HG03045 (cell line): ENCODE measurements at regions not wholly inside any gene's neighbourhood (a gene's known extent, or its start where the extent isn't known, plus 50 kb on each side); places are given as distances from the start of the nearest gene placed in this dataset.
"Not testable (repeated sequence)": the region's sequence is repeated elsewhere in the genome, so short reads cannot be mapped to it uniquely, and the experiment has no call there.

Experiments
- ATAC-seq: cut with Tn5 transposase; IDR thresholded peaks from one replicate; pipeline ENCODE4 v1.9.1; 2021; ENCODE audit warnings: mild to moderate bottlenecking, moderate library complexity; ENCODE audit not compliant: unreplicated experiment

- ATAC-seq, result no peak
Observed at GRCh38 chr18:28778706-28779105, 601.8 kb upstream of the CDH2 start.

DNA sequence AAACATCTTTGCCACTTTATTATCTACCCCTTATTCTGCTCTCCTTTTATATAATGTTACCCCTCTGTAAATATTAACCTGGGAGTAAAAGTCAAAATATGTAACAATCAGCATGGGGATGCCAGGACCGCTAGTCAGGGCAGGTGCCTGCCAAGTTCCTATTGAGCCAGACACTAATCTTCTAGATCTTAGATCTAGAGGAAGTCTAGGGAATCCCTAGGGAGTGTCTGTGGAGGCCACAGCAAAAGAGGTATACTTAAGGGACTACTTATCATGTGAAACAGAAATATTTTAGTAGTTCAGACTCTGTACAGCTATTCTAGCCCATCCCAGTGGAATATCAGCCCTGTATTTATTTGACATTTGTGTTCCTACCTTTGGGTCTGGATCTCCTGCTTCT lies 600.8 kb upstream of the CDH2 start:
- ATAC-seq, result no peak

GRCh38 chr18:28771849-28772248 lies 594.9 kb upstream of the CDH2 start:
- ATAC-seq, result no peak

DNA sequence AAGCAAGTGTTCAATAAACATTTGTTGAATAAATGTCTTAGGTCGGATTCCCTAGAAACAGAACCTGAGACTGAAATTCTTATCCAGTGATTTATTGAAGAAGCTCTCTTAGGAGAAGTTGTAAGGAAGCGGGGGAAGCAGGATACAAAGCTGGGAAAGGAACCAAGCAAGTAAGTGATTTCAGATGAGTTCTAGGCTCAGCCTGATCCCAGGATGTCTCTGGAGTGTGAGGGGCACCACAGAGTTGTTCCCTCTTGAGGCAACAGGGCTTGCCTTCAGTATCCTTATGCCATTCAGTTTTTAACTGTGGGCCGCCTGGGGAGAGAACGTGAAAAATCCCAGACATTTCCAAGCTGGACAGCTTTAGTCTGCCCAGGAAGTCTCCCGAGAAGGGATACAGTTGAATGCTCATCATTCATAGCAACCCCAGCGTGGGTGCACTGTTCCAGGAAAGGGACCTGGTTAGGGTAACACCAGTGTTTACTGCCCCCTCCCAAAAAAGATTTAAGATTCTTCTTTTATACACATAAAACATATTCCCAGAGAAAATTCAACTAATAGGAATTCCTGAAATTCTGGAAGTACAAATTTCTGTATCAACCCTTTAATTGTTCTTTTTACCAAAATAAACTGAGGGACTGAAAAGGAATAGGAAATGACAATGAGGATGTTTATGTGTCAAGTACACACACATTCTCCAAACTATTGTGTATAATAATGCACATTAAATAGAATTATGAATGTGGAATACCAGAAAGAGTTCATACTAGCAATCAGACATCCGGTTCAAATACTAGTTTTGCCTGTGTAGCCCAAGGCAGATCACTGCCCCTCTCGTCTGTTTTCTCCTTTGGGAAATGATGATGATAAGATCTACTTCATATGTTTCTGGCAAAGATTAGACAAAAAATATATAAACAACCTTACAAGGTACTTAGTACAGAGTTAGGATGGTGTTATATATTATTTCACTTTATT lies 592.1 kb upstream of the CDH2 start:
- no peak for ATAC-seq

GRCh38 chr18:28767727-28768211 lies 590.8 kb upstream of the CDH2 start:
- no peak for ATAC-seq

DNA sequence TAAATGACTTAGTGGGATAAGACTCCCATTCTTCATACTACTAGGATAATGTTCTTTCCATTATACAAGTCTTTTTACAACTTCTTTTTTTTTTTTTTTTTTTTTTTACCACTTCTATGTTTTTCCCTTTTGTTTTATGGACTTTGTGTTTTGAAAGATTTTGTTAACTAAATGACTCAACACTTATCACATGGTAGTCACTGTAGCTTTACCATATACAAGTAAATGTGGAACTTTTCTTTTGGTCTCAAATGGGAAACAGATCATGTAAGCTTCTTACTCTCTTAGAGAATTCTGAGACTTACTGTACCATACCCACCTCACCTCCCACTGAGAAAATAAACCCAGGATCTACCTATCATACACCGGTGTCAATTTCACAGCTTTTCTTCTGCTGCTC lies 590.3 kb upstream of the CDH2 start:
- no peak for ATAC-seq

DNA sequence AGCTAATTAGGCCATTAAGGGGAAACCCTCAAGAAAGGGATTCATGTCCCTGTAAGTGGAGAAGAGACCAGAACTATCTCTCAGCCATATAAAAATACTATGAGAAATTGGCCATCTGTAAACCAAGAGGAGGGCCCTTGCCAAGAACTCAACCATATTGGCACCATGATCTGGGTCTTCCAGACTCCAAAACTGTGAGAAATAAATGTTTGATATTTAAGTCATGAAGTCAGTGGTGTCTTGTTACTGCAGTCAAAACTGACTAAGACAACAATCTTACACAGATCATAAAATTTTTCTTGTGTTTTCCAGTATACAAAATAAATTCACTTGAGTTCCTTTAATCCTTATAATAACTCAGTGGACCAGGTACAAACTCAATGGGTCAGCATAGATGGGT lies 589.8 kb upstream of the CDH2 start:
- no peak for ATAC-seq

GRCh38 chr18:28766027-28766426 lies 589.1 kb upstream of the CDH2 start:
- ATAC-seq, result no peak

DNA sequence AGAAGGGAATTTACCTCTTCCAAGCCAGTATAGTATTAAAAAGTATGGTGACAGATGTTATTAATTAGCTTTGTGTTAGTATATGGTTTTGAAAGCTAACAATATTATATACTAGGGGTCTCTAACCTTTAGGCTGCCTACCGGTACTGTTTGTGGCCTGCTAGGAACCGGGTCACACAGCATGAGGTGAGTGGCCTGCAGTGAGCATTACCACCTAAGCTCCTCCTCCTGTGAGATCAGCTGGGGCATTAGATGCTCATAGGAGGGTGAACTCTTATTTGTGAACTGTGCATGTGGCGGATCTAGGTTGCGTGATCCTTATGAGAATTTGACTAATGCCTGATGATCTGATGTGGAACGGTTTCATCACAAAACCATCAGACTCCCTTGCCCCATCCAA lies 583.4 kb upstream of the CDH2 start:
- no peak for ATAC-seq

GRCh38 chr18:28757466-28758008 lies 580.6 kb upstream of the CDH2 start:
- ATAC-seq, result no peak

- no peak for ATAC-seq
Observed at GRCh38 chr18:28743115-28743514, 566.2 kb upstream of the CDH2 start.

DNA sequence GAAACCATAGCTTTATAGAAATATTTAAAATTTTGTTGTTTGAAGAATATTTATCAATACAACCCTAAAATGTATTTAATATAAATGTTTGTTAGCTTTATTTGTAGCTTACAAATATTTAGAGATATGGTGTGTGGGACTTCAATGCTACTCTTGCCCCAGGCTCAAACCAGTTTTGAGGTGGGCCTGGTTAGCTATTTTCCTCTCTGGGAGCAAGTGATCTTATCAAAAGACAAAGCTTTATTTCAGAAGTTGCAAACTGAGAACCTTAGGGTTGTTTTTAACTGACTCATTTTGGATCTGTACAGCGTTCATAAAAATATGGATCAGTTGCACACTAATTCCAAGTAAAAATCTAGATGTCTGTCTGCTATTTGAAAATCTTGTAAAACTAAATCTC lies 563.6 kb upstream of the CDH2 start:
- ATAC-seq, result no peak

- ATAC-seq, result no peak
Observed at GRCh38 chr18:28736951-28737350, 560.0 kb upstream of the CDH2 start.

DNA sequence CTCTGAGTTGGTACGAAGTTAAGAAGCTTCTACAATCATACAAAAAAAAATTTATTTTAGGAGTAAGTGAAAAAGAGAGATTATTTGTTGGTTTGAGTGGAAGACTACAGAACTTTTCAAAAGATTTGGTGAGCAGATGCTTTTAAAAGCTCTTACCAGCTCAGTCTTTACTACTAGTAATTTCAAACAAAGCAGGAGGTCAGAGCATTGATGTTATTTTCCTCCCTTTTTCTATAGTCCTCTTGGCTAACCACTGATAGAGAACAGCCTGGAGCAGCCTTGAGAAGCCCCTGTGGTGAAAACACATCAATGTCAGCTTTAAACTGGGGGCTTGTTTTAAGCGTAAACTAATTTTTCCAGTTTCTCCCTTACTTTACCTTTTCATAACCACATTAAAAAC lies 559.3 kb upstream of the CDH2 start:
- ATAC-seq, result no peak

DNA sequence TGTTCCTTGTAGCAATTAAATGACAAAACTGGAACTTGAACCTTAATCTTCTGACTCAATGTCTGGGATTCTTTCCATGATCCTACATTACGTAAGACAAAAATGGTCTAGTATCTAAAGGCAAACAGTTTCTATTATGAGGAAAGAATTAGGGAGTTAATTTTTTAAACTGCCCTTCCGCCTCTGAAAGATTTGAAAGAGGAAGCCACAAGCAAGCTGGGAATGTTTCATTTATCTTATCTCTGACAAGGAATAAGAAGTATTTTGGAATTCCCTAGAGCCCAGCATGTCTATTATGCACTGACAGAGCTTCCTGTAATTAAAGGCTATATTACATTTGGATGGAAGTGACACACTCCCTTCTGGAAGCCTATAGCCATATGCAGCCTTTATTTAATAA lies 558.8 kb upstream of the CDH2 start:
- no peak for ATAC-seq

DNA sequence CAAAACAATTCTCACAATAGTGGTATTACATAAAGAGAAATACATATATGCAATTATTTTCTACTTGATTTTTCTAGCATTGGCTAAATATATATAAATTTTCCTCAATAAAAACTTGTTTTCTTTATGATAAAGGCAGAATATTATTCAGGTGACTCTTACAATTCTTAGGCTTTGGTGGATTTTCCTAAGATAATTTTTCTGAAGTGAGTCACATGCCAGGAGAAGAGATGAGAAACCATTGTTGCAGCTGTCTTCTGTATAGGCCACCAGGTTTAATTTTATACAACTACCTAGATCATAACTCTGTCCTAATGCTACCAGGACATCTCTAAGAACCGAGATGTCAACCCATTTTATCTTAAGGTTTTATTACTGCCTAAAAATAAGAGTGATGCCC lies 552.4 kb upstream of the CDH2 start:
- ATAC-seq, result no peak

DNA sequence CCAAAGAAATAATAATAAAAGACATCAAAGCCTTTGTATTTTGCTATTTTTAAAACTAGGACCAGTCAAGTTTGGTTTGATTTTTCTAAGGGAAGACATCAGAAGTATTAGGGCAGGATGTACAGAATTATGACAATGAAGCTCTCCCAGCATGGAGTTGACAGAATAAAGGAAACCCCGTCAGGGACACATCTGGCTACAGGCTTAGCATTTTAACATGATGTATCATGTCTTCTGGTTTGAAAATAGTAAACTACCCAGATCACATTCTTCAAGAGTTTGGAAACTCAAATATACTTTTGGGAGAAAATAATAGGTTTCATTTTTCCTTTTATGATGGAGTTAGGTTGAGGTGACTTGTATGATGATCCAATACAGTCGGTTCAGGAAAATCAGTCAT lies 552.0 kb upstream of the CDH2 start:
- no peak for ATAC-seq

- ATAC-seq, result not testable (repeated sequence)
Observed at GRCh38 chr18:28727189-28727588, 550.3 kb upstream of the CDH2 start.

- ATAC-seq, result no peak
Observed at GRCh38 chr18:28725876-28726275, 548.9 kb upstream of the CDH2 start.

DNA sequence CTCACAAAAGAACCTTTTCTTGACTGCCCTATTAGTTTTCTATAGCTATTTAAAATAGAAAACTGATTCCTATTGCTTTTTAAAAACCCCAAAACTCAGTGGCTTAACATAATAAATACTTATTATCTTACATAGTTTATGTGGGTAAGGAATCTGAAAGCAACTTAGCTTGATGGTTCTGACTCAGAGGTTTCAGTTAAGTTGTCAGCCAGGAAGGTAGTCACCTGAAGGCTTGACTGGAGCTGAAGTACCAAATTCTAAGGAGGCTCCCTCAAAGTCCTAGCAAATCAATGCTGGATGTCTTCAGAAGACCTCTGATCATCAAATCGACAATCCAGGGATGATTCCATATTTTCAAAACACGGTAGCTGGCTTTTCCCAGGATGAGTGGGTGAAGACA lies 546.6 kb upstream of the CDH2 start:
- no peak for ATAC-seq

DNA sequence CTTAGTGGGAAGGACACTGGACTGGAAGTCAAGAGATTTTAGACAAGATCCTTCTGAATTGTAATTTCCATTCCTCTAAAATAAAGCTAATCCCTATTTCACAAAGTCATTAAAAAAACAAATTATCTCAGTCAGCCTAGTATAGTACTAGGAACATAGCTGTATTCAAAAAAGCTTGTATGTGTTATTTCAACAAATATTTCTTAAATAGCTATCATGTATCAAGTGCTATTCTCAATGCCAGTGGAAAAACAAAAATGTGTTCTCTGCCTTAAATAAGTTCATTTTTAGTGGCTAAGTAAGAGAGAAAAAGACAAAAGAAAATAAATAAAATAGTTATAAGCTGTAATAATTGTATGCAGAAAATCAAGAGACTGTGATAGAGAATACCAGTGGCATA lies 541.8 kb upstream of the CDH2 start:
- no peak for ATAC-seq

GRCh38 chr18:28716338-28716737 lies 539.4 kb upstream of the CDH2 start:
- ATAC-seq, result no peak
